HepG2 (cell line): ENCODE measurements at regions not wholly inside any gene's neighbourhood (a gene's known extent, or its start where the extent isn't known, plus 50 kb on each side); places are given as distances from the start of the nearest gene placed in this dataset.

Experiments used
- ATAC-seq: fragments of 200-7000 bp; cut with Tn5 transposase; 3 replicates; pipeline ENCODE4 v1.9.1; 2020; ENCODE audit warnings: mild to moderate bottlenecking, moderate library complexity
- BruUV-seq: library from RNA; stranded (reverse); fragments of 400-500 nt; replicated peaks from 2 replicates; lab custom pipeline; 2021; lab: Mats Ljungman, UMichigan
- CTCF ChIA-PET: fragments of 300-600 bp; formaldehyde crosslinking; extraction: SDS; loops from one replicate; lab custom pipeline; 2021; ENCODE audit warnings: low total read pairs, inconsistent platforms, low intra/inter-chr PET ratio; lab: Yijun Ruan, JAX
- POLR2A ChIA-PET: fragments of 350-600 bp; sonication (Branson Sonifier 250); formaldehyde crosslinking; loops from one replicate; lab custom pipeline; 2020; ENCODE audit warnings: antibody characterized with exemption, inconsistent platforms; lab: Yijun Ruan, JAX
- DNase-seq: peaks from one replicate; pipeline ENCODE4 v3.0.0-alpha.2; 2015; ENCODE audit warnings: low spot score
- FAIRE-seq: peaks from 3 replicates; lab custom pipeline; 2011; peaks lifted over from hg19 to GRCh38; lab: Jason Lieb, UNC
- H2AFZ ChIP-seq: one replicate; pipeline ENCODE4 v1.6.1; 2011; ENCODE audit warnings: low read length, inconsistent platforms
- H3K27ac ChIP-seq: fragments of 300-600 bp; 3 replicates; pipeline ENCODE4 v1.8.0; 2011; ENCODE audit warnings: mixed run types, mild to moderate bottlenecking, mixed read lengths, low read length, inconsistent platforms; ENCODE audit not compliant: insufficient read depth; ENCODE audit errors: extremely low read length
- H3K27me3 ChIP-seq, 2 experiments: fragments of 200-600 bp in 1 of 2; 2 replicates in 1 of 2; 3 replicates in 1 of 2; pipeline versions ENCODE4 v1.6.0 to v1.8.0; 2011; ENCODE audit warnings: low read length in 2 of 2, mild to moderate bottlenecking in 2 of 2, moderate library complexity in 2 of 2, inconsistent platforms in 1 of 2; ENCODE audit not compliant: insufficient read depth in 2 of 2, control insufficient read depth in 1 of 2
- H3K36me3 ChIP-seq, 2 experiments: fragments of 200-600 bp in 1 of 2; replicated peaks in 1 of 2; 2 replicates in 1 of 2; 3 replicates in 1 of 2; pipeline versions ENCODE4 v1.5.1 to v1.8.0; 2011; ENCODE audit warnings: low read length in 2 of 2, inconsistent platforms in 1 of 2; ENCODE audit not compliant: insufficient read depth in 2 of 2, control insufficient read depth in 1 of 2
- H3K4me1 ChIP-seq: 2 replicates; pipeline ENCODE4 v1.5.1; 2012; ENCODE audit warnings: low read length, inconsistent platforms; ENCODE audit not compliant: insufficient read depth
- H3K4me2 ChIP-seq: 2 replicates; pipeline ENCODE4 v1.6.0; 2011; ENCODE audit warnings: low read depth, low read length, inconsistent platforms
- H3K4me3 ChIP-seq, 3 experiments: fragments of 200-600 bp in 1 of 3; sonication (generic), shearing (Covaris generic) in 1 of 3; replicated peaks in 1 of 3; 2 replicates each; pipeline ENCODE4 v1.5.1; 2011 to 2016; ENCODE audit warnings: low read length in 3 of 3, inconsistent platforms in 2 of 3, low read depth in 2 of 3, mild to moderate bottlenecking in 2 of 3, control low read depth in 1 of 3, mixed read lengths in 1 of 3; ENCODE audit not compliant: insufficient read depth in 1 of 3
- H3K79me2 ChIP-seq: one replicate; pipeline ENCODE4 v1.6.1; 2011; ENCODE audit warnings: low read length, inconsistent platforms; ENCODE audit not compliant: insufficient read depth
- H3K9ac ChIP-seq: 2 replicates; pipeline ENCODE4 v1.6.0; 2011; ENCODE audit warnings: mild to moderate bottlenecking, low read depth, low read length, inconsistent platforms; ENCODE audit not compliant: insufficient read depth
- H3K9me3 ChIP-seq: 2 replicates; pipeline ENCODE4 v1.5.1; 2012; ENCODE audit warnings: mild to moderate bottlenecking, low read length
- H4K20me1 ChIP-seq: 2 replicates; pipeline ENCODE4 v1.6.0; 2011; ENCODE audit warnings: inconsistent platforms, mild to moderate bottlenecking, low read length, moderate library complexity; ENCODE audit not compliant: insufficient read depth
- ADNP ChIP-seq: sonication (generic); formaldehyde crosslinking; IDR thresholded peaks from 2 replicates; pipeline ENCODE4 v1.4.0; 2020; ENCODE audit warnings: missing genetic modification reagents
- ATF7 ChIP-seq, 2 experiments: fragments of 450-650 bp in 1 of 2; sonication (generic) in 1 of 2; formaldehyde crosslinking in 1 of 2; IDR thresholded peaks; 2 replicates each; pipeline versions ENCODE4 v1.4.0 to v1.6.1; 2016 to 2020; ENCODE audit warnings: antibody characterized with exemption in 1 of 2, mild to moderate bottlenecking in 1 of 2, missing genetic modification reagents in 1 of 2
- ATM ChIP-seq: fragments of 450-650 bp; IDR thresholded peaks from 2 replicates; pipeline ENCODE4 v1.7.1; 2017; ENCODE audit warnings: mild to moderate bottlenecking, borderline replicate concordance
- HCFC1 ChIP-seq: fragments of 150-350 bp; IDR thresholded peaks from 2 replicates; pipeline ENCODE4 v1.6.1; 2014; ENCODE audit warnings: low read depth, low read length
- HDAC6 ChIP-seq: fragments of 200-600 bp; sonication (generic); IDR thresholded peaks from 2 replicates; pipeline ENCODE4 v1.7.0; 2017; ENCODE audit warnings: mild to moderate bottlenecking, antibody characterized with exemption, low read length, low read depth
- KDM5A ChIP-seq: fragments of 200-600 bp; sonication (generic); IDR thresholded peaks from 2 replicates; pipeline ENCODE4 v1.7.0; 2018; ENCODE audit warnings: antibody characterized with exemption, mild to moderate bottlenecking, low read length, borderline replicate concordance
- RBM39 ChIP-seq: fragments of 200-400 bp; formaldehyde crosslinking; IDR thresholded peaks from one replicate; pipeline ENCODE4 v1.6.1; 2018; ENCODE audit warnings: antibody characterized with exemption, mild to moderate bottlenecking, low read depth, low read length; ENCODE audit not compliant: poor library complexity, severe bottlenecking
- ZBTB34 ChIP-seq: sonication (generic); formaldehyde crosslinking; IDR thresholded peaks from 2 replicates; pipeline ENCODE4 v1.8.0; 2022; ENCODE audit warnings: mild to moderate bottlenecking, missing genetic modification reagents
- ZIK1 ChIP-seq: sonication (generic); formaldehyde crosslinking; IDR thresholded peaks from 2 replicates; pipeline ENCODE4 v1.5.0; 2020; ENCODE audit warnings: mild to moderate bottlenecking, low read depth, missing genetic modification reagents, borderline replicate concordance
- ZKSCAN1 ChIP-seq: fragments of 150-350 bp; IDR thresholded peaks from 2 replicates; pipeline ENCODE4 v1.6.1; 2014; ENCODE audit warnings: low read length
- ZNF510 ChIP-seq: sonication (generic); formaldehyde crosslinking; IDR thresholded peaks from 2 replicates; pipeline ENCODE4 v1.4.0; 2020; ENCODE audit warnings: low read depth, mild to moderate bottlenecking, missing genetic modification reagents
- WGBS: methylation state at CpG from one replicate; pipeline ENCODE4 v1.1.6; 2017; ENCODE audit warnings: low lambda C conversion rate; 5-methylcytosine and 5-hydroxymethylcytosine counted together
- in situ Hi-C: cut with HindIII; loops from 2 replicates; pipeline ENCODE4 v1.10.0; 2017; ENCODE audit warnings: low pct_unique_long_range_greater_than_20kb; ENCODE audit not compliant: extremely low pct_ligation_motif_present
- intact Hi-C: fragments of 100-400 bp; cut with micrococcal nuclease; formaldehyde crosslinking; loops from one replicate; pipeline ENCODE4 v1.10.0; 2022; ENCODE audit not compliant: unreplicated experiment
- TF ChIP-seq, protein P1 (sequence below): sonication (generic); formaldehyde crosslinking; IDR thresholded peaks from 2 replicates; pipeline ENCODE4 v1.5.0; 2020; ENCODE audit warnings: missing genetic modification reagents

DNA sequence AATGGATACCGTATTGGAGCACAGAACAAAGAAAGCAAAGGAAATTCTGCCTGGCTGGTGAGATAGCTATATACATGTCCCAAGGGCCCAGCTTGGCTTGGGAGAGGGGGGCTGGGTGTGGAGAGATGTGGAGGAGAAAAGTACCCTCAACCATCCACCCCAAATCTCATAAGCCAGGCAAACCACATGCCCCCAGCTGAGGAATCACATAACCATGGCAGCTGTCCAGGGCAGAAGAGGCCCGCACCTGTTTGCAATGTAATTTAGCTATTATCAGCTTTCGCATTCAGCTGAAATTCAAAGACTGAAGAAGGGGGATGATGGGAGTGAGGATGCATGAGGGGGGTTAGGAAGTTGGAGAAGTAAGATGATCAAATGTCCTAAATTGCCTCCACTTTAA is 196.1 kb downstream of the TBX5 start:
- POLR2A ChIA-PET = no interaction called here
- TF ChIP-seq ZKSCAN1 (no peak), ZNF510 (CRISPR knock-in tag) (no peak), ZIK1 (CRISPR knock-in tag) (no peak), ATM (no peak), KDM5A (no peak), HDAC6 (no peak)
- TF ChIP-seq, protein P1, sequence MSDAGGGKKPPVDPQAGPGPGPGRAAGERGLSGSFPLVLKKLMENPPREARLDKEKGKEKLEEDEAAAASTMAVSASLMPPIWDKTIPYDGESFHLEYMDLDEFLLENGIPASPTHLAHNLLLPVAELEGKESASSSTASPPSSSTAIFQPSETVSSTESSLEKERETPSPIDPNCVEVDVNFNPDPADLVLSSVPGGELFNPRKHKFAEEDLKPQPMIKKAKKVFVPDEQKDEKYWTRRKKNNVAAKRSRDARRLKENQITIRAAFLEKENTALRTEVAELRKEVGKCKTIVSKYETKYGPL (CRISPR knock-in tag) = no peak
- H2AFZ ChIP-seq = no peak overlapping the region
- H3K27ac ChIP-seq = no peak overlapping the region
- H3K9ac ChIP-seq = no peak overlapping the region
- H3K4me1 ChIP-seq = no peaks in the 10 kb centered on the region
- in situ Hi-C loops (loop anchor here (10.0 kb wide), 1 partner anchor 225 kb away; no protein-coding TSS in a partner anchor), intact Hi-C loops (no loop called here)
- H3K4me2 ChIP-seq = no peak overlapping the region
- no peaks in the 10 kb centered on the region for H3K27me3 ChIP-seq
- no peaks in the 10 kb centered on the region for H3K79me2 ChIP-seq
- no peak for ATAC-seq
- H3K36me3 ChIP-seq = no peaks in the 10 kb centered on the region
- BruUV-seq = no TSS peak
- no peaks in the 10 kb centered on the region for H4K20me1 ChIP-seq
- 33% methylated on average over 3 of the region's 3 CpGs for WGBS
- no peaks in the 10 kb centered on the region for H3K9me3 ChIP-seq
- no peak for FAIRE-seq
- no peak for DNase-seq
- CTCF ChIA-PET = no interaction called here
- H3K4me3 ChIP-seq = no peak overlapping the region

DNA sequence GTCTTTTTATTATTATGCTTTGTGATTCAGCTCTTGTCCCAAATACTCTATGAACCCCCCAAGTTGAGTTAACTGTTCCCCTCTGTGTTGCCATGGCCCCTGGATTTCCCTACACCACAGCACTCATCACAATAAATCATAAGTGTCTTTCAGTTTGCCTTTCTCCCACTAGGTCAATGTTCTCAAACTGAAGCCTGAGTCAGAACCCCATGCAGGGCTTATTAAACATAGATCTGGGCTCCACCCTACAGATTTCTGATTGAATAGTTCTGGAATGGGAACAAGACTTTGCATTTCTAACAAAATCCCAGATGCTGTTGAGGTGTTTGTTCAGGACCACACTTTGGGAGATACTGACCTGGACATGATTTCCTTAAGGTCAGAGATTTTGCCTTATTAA is 199.4 kb downstream of the TBX5 start:
- no peak for DNase-seq
- no TSS peak for BruUV-seq
- no peak overlapping the region for H3K27ac ChIP-seq
- no peaks in the 10 kb centered on the region for H3K79me2 ChIP-seq
- H2AFZ ChIP-seq = no peak overlapping the region
- no peak for FAIRE-seq
- no peaks in the 10 kb centered on the region for H3K36me3 ChIP-seq
- no peak overlapping the region for H3K9ac ChIP-seq
- ChIA-PET POLR2A (no interaction called here), CTCF (no interaction called here)
- in situ Hi-C loops (no loop called here), intact Hi-C loops (no loop called here)
- no peak overlapping the region for H3K4me3 ChIP-seq
- H3K4me2 ChIP-seq = no peak overlapping the region
- no peaks in the 10 kb centered on the region for H3K4me1 ChIP-seq
- no peak for ATAC-seq
- H4K20me1 ChIP-seq = no peaks in the 10 kb centered on the region
- no peaks in the 10 kb centered on the region for H3K27me3 ChIP-seq
- H3K9me3 ChIP-seq = no peaks in the 10 kb centered on the region
- TF ChIP-seq RBM39 (no peak), ZBTB34 (no peak), ADNP (CRISPR knock-in tag) (no peak), ATF7 (IDR thresholded peaks at IDR 0.05) (no peak), ATF7 (CRISPR knock-in tag; IDR thresholded peaks at IDR 0.05) (no peak), HCFC1 (no peak)
